Liver (tissue), 8 donors: ENCODE measurements at regions not wholly inside any gene's neighbourhood (a gene's known extent, or its start where the extent isn't known, plus 50 kb on each side); places are given as distances from the start of the nearest gene placed in this dataset.

Source experiments
- DNase-seq: peaks from one replicate; pipeline ENCODE4 v3.0.0-alpha.2; 2017; ENCODE audit warnings: low spot score
- H3K27ac ChIP-seq, 2 donors: one replicate each; pipeline ENCODE4 v1.7.0; 2013; ENCODE audit warnings: inconsistent platforms in 2 of 2, low read length in 2 of 2, control low read depth in 1 of 2, low read depth in 1 of 2, mild to moderate bottlenecking in 1 of 2
- H3K27me3 ChIP-seq, 4 donors: one replicate each; pipeline versions ENCODE4 v1.6.1 to v1.7.0; 2013; ENCODE audit warnings: low read length in 3 of 4, inconsistent platforms in 1 of 4, mild to moderate bottlenecking in 1 of 4, moderate library complexity in 1 of 4; ENCODE audit not compliant: control insufficient read depth in 4 of 4, insufficient read depth in 4 of 4
- H3K36me3 ChIP-seq, 4 donors: one replicate each; pipeline versions ENCODE4 v1.6.1 to v1.7.0; 2013; ENCODE audit warnings: low read length in 3 of 4, mild to moderate bottlenecking in 3 of 4, low read depth in 1 of 4, moderate library complexity in 1 of 4; ENCODE audit not compliant: control insufficient read depth in 4 of 4, insufficient read depth in 3 of 4
- H3K4me1 ChIP-seq, 4 donors: one replicate each; pipeline versions ENCODE4 v1.6.1 to v1.7.0; 2013; ENCODE audit warnings: low read length in 3 of 4, mild to moderate bottlenecking in 3 of 4, moderate library complexity in 1 of 4; ENCODE audit not compliant: control insufficient read depth in 4 of 4, insufficient read depth in 4 of 4
- H3K4me3 ChIP-seq, 3 donors: one replicate each; pipeline versions ENCODE4 v1.6.1 to v1.7.0; 2013; ENCODE audit warnings: low read length in 3 of 3, control low read depth in 1 of 3, low read depth in 1 of 3, mild to moderate bottlenecking in 1 of 3
- H3K9ac ChIP-seq, 2 donors: one replicate each; pipeline ENCODE4 v1.7.0; 2013; ENCODE audit warnings: low read length in 2 of 2, mild to moderate bottlenecking in 2 of 2, moderate library complexity in 2 of 2, control low read depth in 1 of 2, low read depth in 1 of 2
- H3K9me3 ChIP-seq, 4 donors: one replicate each; pipeline versions ENCODE4 v1.6.1 to v1.7.0; 2013; ENCODE audit warnings: low read length in 3 of 4; ENCODE audit not compliant: control insufficient read depth in 4 of 4
- EGR1 ChIP-seq, 2 donors: IDR thresholded peaks; 2 replicates each; pipeline ENCODE4 v1.6.1; 2016 to 2018; ENCODE audit warnings: antibody characterized with exemption in 2 of 2, low read depth in 2 of 2
- FOXA1 ChIP-seq: IDR thresholded peaks from 2 replicates; pipeline ENCODE4 v1.6.1; 2016; ENCODE audit warnings: antibody characterized with exemption
- HNF4A ChIP-seq, 2 donors: conservative IDR thresholded peaks; 2 replicates each; pipeline ENCODE4 v1.6.1; 2016; ENCODE audit warnings: antibody characterized with exemption in 2 of 2, mild to moderate bottlenecking in 2 of 2
- HNF4G ChIP-seq: IDR thresholded peaks from 2 replicates; pipeline ENCODE4 v1.6.1; 2016; ENCODE audit warnings: antibody characterized with exemption
- JUND ChIP-seq, 2 donors: IDR thresholded peaks; 2 replicates each; pipeline ENCODE4 v1.6.1; 2016; ENCODE audit warnings: antibody characterized with exemption in 2 of 2
- NR2F2 ChIP-seq: IDR thresholded peaks from 2 replicates; pipeline ENCODE4 v1.6.1; 2016; ENCODE audit warnings: antibody characterized with exemption
- RAD21 ChIP-seq, 2 donors: IDR thresholded peaks; 2 replicates each; pipeline ENCODE4 v1.6.1; 2016; ENCODE audit warnings: antibody characterized with exemption in 2 of 2, mild to moderate bottlenecking in 2 of 2
- RXRA ChIP-seq, 2 donors: IDR thresholded peaks; 2 replicates each; pipeline ENCODE4 v1.6.1; 2017 to 2018; ENCODE audit warnings: antibody characterized with exemption in 2 of 2, mild to moderate bottlenecking in 1 of 2
- SP1 ChIP-seq: IDR thresholded peaks from 2 replicates; pipeline ENCODE4 v1.6.1; 2018; ENCODE audit warnings: antibody characterized with exemption, mild to moderate bottlenecking
- YY1 ChIP-seq: IDR thresholded peaks from 2 replicates; pipeline ENCODE4 v1.6.1; 2016; ENCODE audit warnings: antibody characterized with exemption, mild to moderate bottlenecking
- WGBS: extraction: QIAGEN DNeasy Blood & Tissue Kit; methylation state at CpG from one replicate; pipeline ENCODE4 v1.1.7; 2013; 5-methylcytosine and 5-hydroxymethylcytosine counted together
- TF ChIP-seq, protein P1 (sequence below): IDR thresholded peaks from 2 replicates; pipeline ENCODE4 v1.6.1; 2016; ENCODE audit warnings: antibody characterized with exemption
- TF ChIP-seq, protein P2 (sequence below): IDR thresholded peaks from 2 replicates; pipeline ENCODE4 v1.6.1; 2016; ENCODE audit warnings: antibody characterized with exemption, mild to moderate bottlenecking
- TF ChIP-seq, protein P3 (sequence below): IDR thresholded peaks from 2 replicates; pipeline ENCODE4 v1.6.1; 2016; ENCODE audit warnings: antibody characterized with exemption
- TF ChIP-seq, protein P4 (sequence below): fragments of 150-350 bp; IDR thresholded peaks from 2 replicates; pipeline ENCODE4 v1.5.1; 2017; ENCODE audit warnings: improper control_type of control experiment, low read depth, low read length; ENCODE audit not compliant: missing input control
- TF ChIP-seq, protein P5 (sequence below): IDR thresholded peaks from 2 replicates; pipeline ENCODE4 v1.6.1; 2016; ENCODE audit warnings: antibody characterized with exemption
- donor health status: healthy.
- donor health status: healthy.
- donor health status: healthy.
- donor health status: healthy.
- donor health status: healthy.

DNA sequence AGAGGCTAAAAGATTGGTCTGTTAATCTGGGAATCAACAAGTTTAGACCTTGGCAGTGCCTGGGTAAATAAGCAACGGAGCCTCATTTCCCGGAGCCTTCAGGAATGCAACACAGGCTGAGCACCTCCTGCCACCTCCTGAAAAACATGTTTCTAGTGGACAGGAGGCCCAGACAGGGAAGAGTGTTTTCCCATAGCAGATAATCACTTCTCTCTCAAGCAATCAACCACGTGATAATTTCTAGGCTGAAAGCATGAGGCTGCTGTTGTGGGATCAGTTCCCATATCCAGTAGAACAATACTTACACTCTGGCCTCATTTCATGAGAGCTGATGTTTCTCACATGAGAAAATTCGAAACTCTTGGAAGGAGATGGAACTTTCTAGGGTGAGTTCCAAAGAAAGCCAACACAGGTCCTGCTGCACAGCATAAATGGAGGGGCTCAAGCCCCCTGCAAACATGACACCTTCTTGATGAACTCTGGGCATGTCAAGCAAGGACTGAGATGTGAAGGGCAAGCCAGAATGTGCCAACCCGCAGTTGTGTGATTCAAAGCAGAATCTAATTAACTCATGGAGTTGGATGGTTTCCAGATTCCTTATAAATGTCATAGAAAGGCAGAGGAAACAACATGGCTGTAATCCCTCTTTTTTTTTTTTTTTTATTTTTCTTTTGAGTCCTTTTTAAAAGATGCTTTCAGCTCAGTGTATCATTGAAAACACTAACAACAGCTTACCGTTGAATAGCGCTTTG lies 228.5 kb upstream of the SESN3 start:
- Histone ChIP-seq H3K36me3 (no peaks in the 10 kb centered on the region), H3K27me3 (no peaks in the 10 kb centered on the region), H3K9me3 (peaks cover 0 to 3% (median 0%) of the 10 kb centered on the region in 4 donors), H3K9ac (no peak overlapping the region), H3K4me1 (no peaks in the 10 kb centered on the region), H3K27ac (no peak overlapping the region), H3K4me3 (no peak overlapping the region)
- DNase-seq = no peak
- WGBS = 62% methylated on average over 7 of the region's 7 CpGs
- TF ChIP-seq NR2F2 (no peak), HNF4G (no peak), EGR1 (IDR thresholded peaks at IDR 0.05; ENCODE audit: low read depth in 2 of 2) (no peak), FOXA1 (no peak), SP1 (no peak), RAD21 (IDR thresholded peaks at IDR 0.05) (no peak)
- TF ChIP-seq, protein P1, sequence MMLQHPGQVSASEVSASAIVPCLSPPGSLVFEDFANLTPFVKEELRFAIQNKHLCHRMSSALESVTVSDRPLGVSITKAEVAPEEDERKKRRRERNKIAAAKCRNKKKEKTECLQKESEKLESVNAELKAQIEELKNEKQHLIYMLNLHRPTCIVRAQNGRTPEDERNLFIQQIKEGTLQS = no peak
- TF ChIP-seq, protein P2, sequence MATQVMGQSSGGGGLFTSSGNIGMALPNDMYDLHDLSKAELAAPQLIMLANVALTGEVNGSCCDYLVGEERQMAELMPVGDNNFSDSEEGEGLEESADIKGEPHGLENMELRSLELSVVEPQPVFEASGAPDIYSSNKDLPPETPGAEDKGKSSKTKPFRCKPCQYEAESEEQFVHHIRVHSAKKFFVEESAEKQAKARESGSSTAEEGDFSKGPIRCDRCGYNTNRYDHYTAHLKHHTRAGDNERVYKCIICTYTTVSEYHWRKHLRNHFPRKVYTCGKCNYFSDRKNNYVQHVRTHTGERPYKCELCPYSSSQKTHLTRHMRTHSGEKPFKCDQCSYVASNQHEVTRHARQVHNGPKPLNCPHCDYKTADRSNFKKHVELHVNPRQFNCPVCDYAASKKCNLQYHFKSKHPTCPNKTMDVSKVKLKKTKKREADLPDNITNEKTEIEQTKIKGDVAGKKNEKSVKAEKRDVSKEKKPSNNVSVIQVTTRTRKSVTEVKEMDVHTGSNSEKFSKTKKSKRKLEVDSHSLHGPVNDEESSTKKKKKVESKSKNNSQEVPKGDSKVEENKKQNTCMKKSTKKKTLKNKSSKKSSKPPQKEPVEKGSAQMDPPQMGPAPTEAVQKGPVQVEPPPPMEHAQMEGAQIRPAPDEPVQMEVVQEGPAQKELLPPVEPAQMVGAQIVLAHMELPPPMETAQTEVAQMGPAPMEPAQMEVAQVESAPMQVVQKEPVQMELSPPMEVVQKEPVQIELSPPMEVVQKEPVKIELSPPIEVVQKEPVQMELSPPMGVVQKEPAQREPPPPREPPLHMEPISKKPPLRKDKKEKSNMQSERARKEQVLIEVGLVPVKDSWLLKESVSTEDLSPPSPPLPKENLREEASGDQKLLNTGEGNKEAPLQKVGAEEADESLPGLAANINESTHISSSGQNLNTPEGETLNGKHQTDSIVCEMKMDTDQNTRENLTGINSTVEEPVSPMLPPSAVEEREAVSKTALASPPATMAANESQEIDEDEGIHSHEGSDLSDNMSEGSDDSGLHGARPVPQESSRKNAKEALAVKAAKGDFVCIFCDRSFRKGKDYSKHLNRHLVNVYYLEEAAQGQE = no peak
- TF ChIP-seq, protein P3, sequence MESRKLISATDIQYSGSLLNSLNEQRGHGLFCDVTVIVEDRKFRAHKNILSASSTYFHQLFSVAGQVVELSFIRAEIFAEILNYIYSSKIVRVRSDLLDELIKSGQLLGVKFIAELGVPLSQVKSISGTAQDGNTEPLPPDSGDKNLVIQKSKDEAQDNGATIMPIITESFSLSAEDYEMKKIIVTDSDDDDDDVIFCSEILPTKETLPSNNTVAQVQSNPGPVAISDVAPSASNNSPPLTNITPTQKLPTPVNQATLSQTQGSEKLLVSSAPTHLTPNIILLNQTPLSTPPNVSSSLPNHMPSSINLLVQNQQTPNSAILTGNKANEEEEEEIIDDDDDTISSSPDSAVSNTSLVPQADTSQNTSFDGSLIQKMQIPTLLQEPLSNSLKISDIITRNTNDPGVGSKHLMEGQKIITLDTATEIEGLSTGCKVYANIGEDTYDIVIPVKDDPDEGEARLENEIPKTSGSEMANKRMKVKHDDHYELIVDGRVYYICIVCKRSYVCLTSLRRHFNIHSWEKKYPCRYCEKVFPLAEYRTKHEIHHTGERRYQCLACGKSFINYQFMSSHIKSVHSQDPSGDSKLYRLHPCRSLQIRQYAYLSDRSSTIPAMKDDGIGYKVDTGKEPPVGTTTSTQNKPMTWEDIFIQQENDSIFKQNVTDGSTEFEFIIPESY = no peak

DNA sequence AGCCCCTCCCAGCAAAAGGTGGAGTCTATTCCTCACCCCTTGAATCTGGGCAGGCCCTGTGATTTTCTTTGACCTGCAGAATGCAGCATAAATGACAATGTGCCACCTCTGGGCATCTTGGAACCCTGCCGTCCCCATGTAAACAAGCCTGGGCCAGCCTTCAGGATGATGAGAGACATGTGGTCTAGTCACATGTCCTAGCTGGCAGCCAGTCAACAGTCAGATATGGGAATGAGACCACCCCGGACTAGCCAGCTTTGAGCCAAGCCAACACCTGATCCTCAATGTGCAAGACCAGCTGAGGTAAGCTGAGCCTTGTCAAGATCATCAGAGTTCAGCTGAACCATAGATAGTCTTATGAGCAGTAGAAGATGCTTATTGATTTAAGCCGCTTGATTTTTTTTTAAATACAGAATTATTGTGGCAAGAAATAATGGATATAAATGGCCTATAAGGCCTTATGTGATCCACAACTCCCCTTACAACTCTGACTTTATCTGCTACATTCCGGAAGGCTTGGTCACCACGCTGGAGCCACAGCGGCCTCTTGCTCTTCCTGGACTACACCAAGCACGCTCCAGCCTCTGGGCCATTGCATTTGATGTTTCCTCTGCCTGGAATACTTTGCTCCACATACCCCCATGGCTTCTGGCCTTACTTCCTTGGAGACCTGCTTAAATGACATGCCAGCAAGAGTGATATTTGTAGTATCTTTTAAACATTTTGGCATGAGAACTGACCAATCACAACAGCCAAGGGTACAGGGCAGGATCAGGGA lies 225.9 kb upstream of the SESN3 start:
- Histone ChIP-seq H3K36me3 (no peaks in the 10 kb centered on the region), H3K27ac (no peak overlapping the region), H3K9me3 (peaks cover 0 to 3% (median 0%) of the 10 kb centered on the region in 4 donors), H3K4me1 (no peaks in the 10 kb centered on the region), H3K27me3 (no peaks in the 10 kb centered on the region), H3K4me3 (no peak overlapping the region), H3K9ac (no peak overlapping the region)
- WGBS = 89% methylated on average over 7 of the region's 7 CpGs
- no peak for DNase-seq
- TF ChIP-seq JUND (IDR thresholded peaks at IDR 0.05) (no peak), SP1 (no peak), RXRA (IDR thresholded peaks at IDR 0.05) (no peak), HNF4A (conservative IDR thresholded peaks at IDR 0.05) (no peak), EGR1 (IDR thresholded peaks at IDR 0.05; ENCODE audit: low read depth in 2 of 2) (no peak), HNF4G (no peak), YY1 (no peak)
- TF ChIP-seq, protein P3 = no peak
- TF ChIP-seq, protein P4, sequence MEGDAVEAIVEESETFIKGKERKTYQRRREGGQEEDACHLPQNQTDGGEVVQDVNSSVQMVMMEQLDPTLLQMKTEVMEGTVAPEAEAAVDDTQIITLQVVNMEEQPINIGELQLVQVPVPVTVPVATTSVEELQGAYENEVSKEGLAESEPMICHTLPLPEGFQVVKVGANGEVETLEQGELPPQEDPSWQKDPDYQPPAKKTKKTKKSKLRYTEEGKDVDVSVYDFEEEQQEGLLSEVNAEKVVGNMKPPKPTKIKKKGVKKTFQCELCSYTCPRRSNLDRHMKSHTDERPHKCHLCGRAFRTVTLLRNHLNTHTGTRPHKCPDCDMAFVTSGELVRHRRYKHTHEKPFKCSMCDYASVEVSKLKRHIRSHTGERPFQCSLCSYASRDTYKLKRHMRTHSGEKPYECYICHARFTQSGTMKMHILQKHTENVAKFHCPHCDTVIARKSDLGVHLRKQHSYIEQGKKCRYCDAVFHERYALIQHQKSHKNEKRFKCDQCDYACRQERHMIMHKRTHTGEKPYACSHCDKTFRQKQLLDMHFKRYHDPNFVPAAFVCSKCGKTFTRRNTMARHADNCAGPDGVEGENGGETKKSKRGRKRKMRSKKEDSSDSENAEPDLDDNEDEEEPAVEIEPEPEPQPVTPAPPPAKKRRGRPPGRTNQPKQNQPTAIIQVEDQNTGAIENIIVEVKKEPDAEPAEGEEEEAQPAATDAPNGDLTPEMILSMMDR = no peak
- TF ChIP-seq, protein P5, sequence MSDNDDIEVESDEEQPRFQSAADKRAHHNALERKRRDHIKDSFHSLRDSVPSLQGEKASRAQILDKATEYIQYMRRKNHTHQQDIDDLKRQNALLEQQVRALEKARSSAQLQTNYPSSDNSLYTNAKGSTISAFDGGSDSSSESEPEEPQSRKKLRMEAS = no peak
- TF ChIP-seq, protein P1 = no peak
- TF ChIP-seq, protein P2 = no peak
